Skeletal muscle satellite cell (primary cell): ENCODE measurements at regions not wholly inside any gene's neighbourhood (a gene's known extent, or its start where the extent isn't known, plus 50 kb on each side); places are given as distances from the start of the nearest gene placed in this dataset.
"Not testable (repeated sequence)": the region's sequence is repeated elsewhere in the genome, so short reads cannot be mapped to it uniquely, and the experiment has no call there.

Experiments used
- H3K27me3 ChIP-seq: 2 replicates; pipeline ENCODE4 v1.7.0; 2013; ENCODE audit warnings: low read length; ENCODE audit not compliant: control insufficient read depth, insufficient read depth
- H3K36me3 ChIP-seq: 2 replicates; pipeline ENCODE4 v1.7.0; 2013; ENCODE audit warnings: mild to moderate bottlenecking, control low read depth, low read length; ENCODE audit not compliant: insufficient read depth
- H3K4me1 ChIP-seq: 2 replicates; pipeline ENCODE4 v1.7.0; 2013; ENCODE audit warnings: low read length; ENCODE audit not compliant: control insufficient read depth, insufficient read depth
- H3K4me2 ChIP-seq: 2 replicates; pipeline ENCODE4 v1.7.0; 2013; ENCODE audit warnings: mild to moderate bottlenecking, low read length
- H3K4me3 ChIP-seq: 2 replicates; pipeline ENCODE4 v1.7.0; 2013; ENCODE audit warnings: low read length
- H3K9ac ChIP-seq: 2 replicates; pipeline ENCODE4 v1.7.0; 2013; ENCODE audit warnings: mild to moderate bottlenecking, low read depth, low read length, moderate library complexity
- H3K9me3 ChIP-seq: replicated peaks from 2 replicates; pipeline ENCODE4 v1.7.0; 2013; ENCODE audit warnings: mild to moderate bottlenecking, control low read depth, low read length

GRCh38 chrX:38948046-38948445 is 146.8 kb downstream of the MID1IP1 start:
- H3K4me3 ChIP-seq, result no peak overlapping the region
- H3K9me3 ChIP-seq, result peaks cover 3% of the 10 kb centered on the region
- no peak overlapping the region for H3K9ac ChIP-seq
- H3K4me1 ChIP-seq, result no peaks in the 10 kb centered on the region
- H3K36me3 ChIP-seq, result no peaks in the 10 kb centered on the region
- H3K27me3 ChIP-seq, result peaks cover 3% of the 10 kb centered on the region
- no peak overlapping the region for H3K4me2 ChIP-seq

- Histone ChIP-seq H3K4me3 (no peak overlapping the region), H3K4me1 (no peaks in the 10 kb centered on the region), H3K9ac (no peak overlapping the region), H3K27me3 (peaks cover 3% of the 10 kb centered on the region), H3K9me3 (no peaks in the 10 kb centered on the region), H3K36me3 (no peaks in the 10 kb centered on the region), H3K4me2 (no peak overlapping the region)
These were observed 153.3 kb downstream of the MID1IP1 start for GRCh38 chrX:38954520-38954919.

GRCh38 chrX:38959736-38960135 is 158.5 kb downstream of the MID1IP1 start:
- Histone ChIP-seq H3K9ac (no peak overlapping the region), H3K4me2 (no peak overlapping the region), H3K4me3 (no peak overlapping the region), H3K36me3 (no peaks in the 10 kb centered on the region), H3K4me1 (no peaks in the 10 kb centered on the region), H3K9me3 (no peaks in the 10 kb centered on the region), H3K27me3 (no peaks in the 10 kb centered on the region)

- H3K9ac ChIP-seq, result no peak overlapping the region
- H3K4me1 ChIP-seq, result no peaks in the 10 kb centered on the region
- H3K36me3 ChIP-seq, result no peaks in the 10 kb centered on the region
- no peaks in the 10 kb centered on the region for H3K9me3 ChIP-seq
- H3K27me3 ChIP-seq, result no peaks in the 10 kb centered on the region
- H3K4me2 ChIP-seq, result no peak overlapping the region
- H3K4me3 ChIP-seq, result no peak overlapping the region
These were observed 158.9 kb downstream of the MID1IP1 start for GRCh38 chrX:38960137-38960536.

- Histone ChIP-seq H3K4me1 (no peaks in the 10 kb centered on the region), H3K36me3 (no peaks in the 10 kb centered on the region), H3K4me3 (no peak overlapping the region), H3K9ac (no peak overlapping the region), H3K4me2 (no peak overlapping the region), H3K27me3 (no peaks in the 10 kb centered on the region), H3K9me3 (no peaks in the 10 kb centered on the region)
These were observed 160.7 kb downstream of the MID1IP1 start for GRCh38 chrX:38961936-38962335.

GRCh38 chrX:38963244-38963643 is 162.0 kb downstream of the MID1IP1 start:
- not testable (repeated sequence) for H3K9ac ChIP-seq, H3K27me3 ChIP-seq, H3K9me3 ChIP-seq, H3K4me1 ChIP-seq, H3K4me2 ChIP-seq, H3K4me3 ChIP-seq, H3K36me3 ChIP-seq

- Histone ChIP-seq H3K36me3 (no peaks in the 10 kb centered on the region), H3K4me3 (no peak overlapping the region)
These were observed 164.6 kb downstream of the MID1IP1 start for GRCh38 chrX:38965888-38966287.

GRCh38 chrX:38968344-38969216 is 167.3 kb downstream of the MID1IP1 start:
- Histone ChIP-seq H3K36me3 (no peaks in the 10 kb centered on the region), H3K9me3 (no peaks in the 10 kb centered on the region), H3K4me2 (no peak overlapping the region), H3K27me3 (no peaks in the 10 kb centered on the region), H3K4me1 (no peaks in the 10 kb centered on the region), H3K9ac (no peak overlapping the region), H3K4me3 (no peak overlapping the region)

More at GRCh38 chrX:38965888-38966287, 164.6 kb downstream of the MID1IP1 start:
- H3K4me2 ChIP-seq, result no peak overlapping the region
- no peaks in the 10 kb centered on the region for H3K27me3 ChIP-seq
- H3K9ac ChIP-seq, result no peak overlapping the region
- H3K9me3 ChIP-seq, result no peaks in the 10 kb centered on the region
- H3K4me1 ChIP-seq, result no peaks in the 10 kb centered on the region

- no peak overlapping the region for H3K4me3 ChIP-seq
- no peaks in the 10 kb centered on the region for H3K36me3 ChIP-seq
- H3K27me3 ChIP-seq, result no peaks in the 10 kb centered on the region
- H3K4me2 ChIP-seq, result no peak overlapping the region
- H3K4me1 ChIP-seq, result no peaks in the 10 kb centered on the region
- no peak overlapping the region for H3K9ac ChIP-seq
- no peaks in the 10 kb centered on the region for H3K9me3 ChIP-seq
These were observed 168.8 kb downstream of the MID1IP1 start for GRCh38 chrX:38970074-38970473.

GRCh38 chrX:38970845-38971244 is 169.6 kb downstream of the MID1IP1 start:
- Histone ChIP-seq H3K9ac (no peak overlapping the region), H3K9me3 (no peaks in the 10 kb centered on the region), H3K4me1 (no peaks in the 10 kb centered on the region), H3K4me2 (no peak overlapping the region), H3K27me3 (no peaks in the 10 kb centered on the region), H3K4me3 (no peak overlapping the region), H3K36me3 (no peaks in the 10 kb centered on the region)

GRCh38 chrX:38973322-38973721 is 172.1 kb downstream of the MID1IP1 start:
- Histone ChIP-seq H3K4me3 (no peak overlapping the region), H3K9ac (no peak overlapping the region)

GRCh38 chrX:38974542-38974941 is 173.3 kb downstream of the MID1IP1 start:
- no peaks in the 10 kb centered on the region for H3K9me3 ChIP-seq
- H3K4me2 ChIP-seq, result no peak overlapping the region
- H3K4me1 ChIP-seq, result no peaks in the 10 kb centered on the region
- no peaks in the 10 kb centered on the region for H3K36me3 ChIP-seq
- no peak overlapping the region for H3K9ac ChIP-seq
- H3K4me3 ChIP-seq, result no peak overlapping the region
- H3K27me3 ChIP-seq, result no peaks in the 10 kb centered on the region

More at GRCh38 chrX:38973322-38973721, 172.1 kb downstream of the MID1IP1 start:
- H3K4me1 ChIP-seq, result no peaks in the 10 kb centered on the region
- no peaks in the 10 kb centered on the region for H3K36me3 ChIP-seq
- H3K9me3 ChIP-seq, result no peaks in the 10 kb centered on the region
- no peak overlapping the region for H3K4me2 ChIP-seq
- no peaks in the 10 kb centered on the region for H3K27me3 ChIP-seq
